ENCODE measurements at regions not wholly inside any gene's neighbourhood (a gene's known extent, or its start where the extent isn't known, plus 50 kb on each side); places are given as distances from the start of the nearest gene placed in this dataset.
"Not testable (repeated sequence)": the region's sequence is repeated elsewhere in the genome, so short reads cannot be mapped to it uniquely, and the experiment has no call there.

GRCh38 chr2:91565689-91566430 lies 2874.4 kb downstream of the RPIA start:
- H3K9me3 Mint-ChIP-seq; H3K4me3 Mint-ChIP-seq; DNase-seq; ATAC-seq (replicated peaks); H3K36me3 Mint-ChIP-seq; H3K27me3 Mint-ChIP-seq; H3K27ac Mint-ChIP-seq; H3K4me1 Mint-ChIP-seq: not testable (repeated sequence)

- not testable (repeated sequence) for H3K9me3 Mint-ChIP-seq
Observed at GRCh38 chr2:91566611-91567010, 2875.1 kb downstream of the RPIA start.

GRCh38 chr2:91567546-91568335 lies 2876.3 kb downstream of the RPIA start:
- H3K27me3 Mint-ChIP-seq; H3K4me1 Mint-ChIP-seq; DNase-seq; H3K36me3 Mint-ChIP-seq; ATAC-seq (replicated peaks); H3K9me3 Mint-ChIP-seq; H3K27ac Mint-ChIP-seq; H3K4me3 Mint-ChIP-seq: not testable (repeated sequence)

More at GRCh38 chr2:91566611-91567010, 2875.1 kb downstream of the RPIA start:
- not testable (repeated sequence) for ATAC-seq (replicated peaks); H3K27ac Mint-ChIP-seq; DNase-seq; H3K27me3 Mint-ChIP-seq; H3K4me3 Mint-ChIP-seq; H3K4me1 Mint-ChIP-seq; H3K36me3 Mint-ChIP-seq

GRCh38 chr2:91568391-91569338 lies 2877.2 kb downstream of the RPIA start:
- H3K4me3 Mint-ChIP-seq; H3K27ac Mint-ChIP-seq; ATAC-seq (replicated peaks); DNase-seq; H3K36me3 Mint-ChIP-seq; H3K4me1 Mint-ChIP-seq; H3K9me3 Mint-ChIP-seq; H3K27me3 Mint-ChIP-seq: not testable (repeated sequence)

GRCh38 chr2:91571239-91571923 lies 2879.9 kb downstream of the RPIA start:
- not testable (repeated sequence) for H3K9me3 Mint-ChIP-seq; H3K36me3 Mint-ChIP-seq; H3K27ac Mint-ChIP-seq; H3K27me3 Mint-ChIP-seq; DNase-seq; H3K4me1 Mint-ChIP-seq; ATAC-seq (replicated peaks)
- H3K4me3 Mint-ChIP-seq, result peak overlapping the region in 1 of 2 donors; percentile 60

- not testable (repeated sequence) for H3K4me1 Mint-ChIP-seq; DNase-seq; H3K36me3 Mint-ChIP-seq; H3K9me3 Mint-ChIP-seq; H3K27me3 Mint-ChIP-seq; H3K4me3 Mint-ChIP-seq; ATAC-seq (replicated peaks); H3K27ac Mint-ChIP-seq
Observed at GRCh38 chr2:91573018-91573417, 2881.5 kb downstream of the RPIA start.

- ATAC-seq (replicated peaks); H3K4me1 Mint-ChIP-seq; H3K9me3 Mint-ChIP-seq; H3K4me3 Mint-ChIP-seq; H3K27me3 Mint-ChIP-seq; DNase-seq; H3K27ac Mint-ChIP-seq; H3K36me3 Mint-ChIP-seq: not testable (repeated sequence)
Observed at GRCh38 chr2:91573755-91574154, 2882.3 kb downstream of the RPIA start.

GRCh38 chr2:91574255-91574654 lies 2882.8 kb downstream of the RPIA start:
- H3K27ac Mint-ChIP-seq; H3K4me1 Mint-ChIP-seq; H3K4me3 Mint-ChIP-seq; ATAC-seq (replicated peaks); DNase-seq; H3K9me3 Mint-ChIP-seq; H3K36me3 Mint-ChIP-seq; H3K27me3 Mint-ChIP-seq: not testable (repeated sequence)

GRCh38 chr2:91575701-91576100 lies 2884.2 kb downstream of the RPIA start:
- not testable (repeated sequence) for H3K36me3 Mint-ChIP-seq; H3K4me1 Mint-ChIP-seq; H3K27ac Mint-ChIP-seq; H3K9me3 Mint-ChIP-seq; H3K27me3 Mint-ChIP-seq; DNase-seq; ATAC-seq (replicated peaks); H3K4me3 Mint-ChIP-seq

GRCh38 chr2:91577406-91577805 lies 2885.9 kb downstream of the RPIA start:
- H3K27me3 Mint-ChIP-seq; DNase-seq; H3K27ac Mint-ChIP-seq; H3K9me3 Mint-ChIP-seq; ATAC-seq (replicated peaks); H3K36me3 Mint-ChIP-seq; H3K4me3 Mint-ChIP-seq; H3K4me1 Mint-ChIP-seq: not testable (repeated sequence)

- not testable (repeated sequence) for H3K4me3 Mint-ChIP-seq; H3K9me3 Mint-ChIP-seq; H3K27ac Mint-ChIP-seq; ATAC-seq (replicated peaks); H3K27me3 Mint-ChIP-seq; DNase-seq; H3K36me3 Mint-ChIP-seq; H3K4me1 Mint-ChIP-seq
Observed at GRCh38 chr2:91578678-91579077, 2887.2 kb downstream of the RPIA start.

GRCh38 chr2:91579555-91579954 lies 2888.1 kb downstream of the RPIA start:
- not testable (repeated sequence) for ATAC-seq (replicated peaks); H3K4me3 Mint-ChIP-seq; H3K9me3 Mint-ChIP-seq; H3K27ac Mint-ChIP-seq; H3K4me1 Mint-ChIP-seq; H3K27me3 Mint-ChIP-seq; H3K36me3 Mint-ChIP-seq; DNase-seq

GRCh38 chr2:91580043-91580442 lies 2888.6 kb downstream of the RPIA start:
- H3K9me3 Mint-ChIP-seq; H3K27ac Mint-ChIP-seq; ATAC-seq (replicated peaks); H3K4me1 Mint-ChIP-seq; H3K4me3 Mint-ChIP-seq; DNase-seq; H3K36me3 Mint-ChIP-seq; H3K27me3 Mint-ChIP-seq: not testable (repeated sequence)

GRCh38 chr2:91587098-91587497 lies 2895.6 kb downstream of the RPIA start:
- not testable (repeated sequence) for H3K27ac Mint-ChIP-seq; H3K4me3 Mint-ChIP-seq; ATAC-seq (replicated peaks); H3K36me3 Mint-ChIP-seq; H3K9me3 Mint-ChIP-seq; H3K4me1 Mint-ChIP-seq; DNase-seq
- H3K27me3 Mint-ChIP-seq, result peaks cover 24 to 26% of the 10 kb centered on the region in 2 donors
